A673 (cell line): ENCODE measurements at regions not wholly inside any gene's neighbourhood (a gene's known extent, or its start where the extent isn't known, plus 50 kb on each side); places are given as distances from the start of the nearest gene placed in this dataset.
"Not testable (repeated sequence)": the region's sequence is repeated elsewhere in the genome, so short reads cannot be mapped to it uniquely, and the experiment has no call there.

Source experiments
- EZH2 ChIP-seq: fragments of 200-600 bp; sonication (generic); IDR thresholded peaks from 2 replicates; pipeline ENCODE4 v1.6.1; 2017; ENCODE audit warnings: borderline replicate concordance, low read depth, mild to moderate bottlenecking, mixed read lengths, antibody characterized with exemption, low read length; ENCODE audit not compliant: poor library complexity, severe bottlenecking
- TF ChIP-seq, protein P1 (sequence below): fragments of 300-800, 200-600 bp; sonication (generic); conservative IDR thresholded peaks from 2 replicates; pipeline ENCODE4 v1.5.1; 2017; ENCODE audit warnings: low read depth, mild to moderate bottlenecking, antibody characterized with exemption, low read length, moderate library complexity, mixed read lengths

DNA sequence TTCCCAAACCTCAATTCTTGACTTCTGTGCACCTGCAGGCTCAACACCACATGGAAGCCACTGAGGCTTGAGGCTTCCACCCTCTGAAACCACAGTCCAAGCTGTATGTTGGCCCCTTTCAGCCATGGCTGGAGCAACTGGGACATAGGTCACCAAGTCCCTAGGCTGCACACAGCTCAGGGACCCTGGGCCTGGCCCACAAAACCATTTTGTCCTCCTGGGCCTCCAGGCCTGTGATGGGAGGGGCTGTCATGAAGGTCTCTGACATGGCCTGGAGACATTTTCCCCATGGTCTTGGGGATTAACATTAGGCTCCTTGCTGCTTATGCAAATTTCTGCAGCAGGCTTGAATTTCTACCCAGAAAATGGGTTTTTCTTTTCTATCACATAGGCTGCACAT lies 283.9 kb downstream of the MAP2K6 start:
- TF ChIP-seq, protein P1, sequence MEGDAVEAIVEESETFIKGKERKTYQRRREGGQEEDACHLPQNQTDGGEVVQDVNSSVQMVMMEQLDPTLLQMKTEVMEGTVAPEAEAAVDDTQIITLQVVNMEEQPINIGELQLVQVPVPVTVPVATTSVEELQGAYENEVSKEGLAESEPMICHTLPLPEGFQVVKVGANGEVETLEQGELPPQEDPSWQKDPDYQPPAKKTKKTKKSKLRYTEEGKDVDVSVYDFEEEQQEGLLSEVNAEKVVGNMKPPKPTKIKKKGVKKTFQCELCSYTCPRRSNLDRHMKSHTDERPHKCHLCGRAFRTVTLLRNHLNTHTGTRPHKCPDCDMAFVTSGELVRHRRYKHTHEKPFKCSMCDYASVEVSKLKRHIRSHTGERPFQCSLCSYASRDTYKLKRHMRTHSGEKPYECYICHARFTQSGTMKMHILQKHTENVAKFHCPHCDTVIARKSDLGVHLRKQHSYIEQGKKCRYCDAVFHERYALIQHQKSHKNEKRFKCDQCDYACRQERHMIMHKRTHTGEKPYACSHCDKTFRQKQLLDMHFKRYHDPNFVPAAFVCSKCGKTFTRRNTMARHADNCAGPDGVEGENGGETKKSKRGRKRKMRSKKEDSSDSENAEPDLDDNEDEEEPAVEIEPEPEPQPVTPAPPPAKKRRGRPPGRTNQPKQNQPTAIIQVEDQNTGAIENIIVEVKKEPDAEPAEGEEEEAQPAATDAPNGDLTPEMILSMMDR: not testable (repeated sequence)
- not testable (repeated sequence) for TF ChIP-seq EZH2
